ENCODE measurements at regions not wholly inside any gene's neighbourhood (a gene's known extent, or its start where the extent isn't known, plus 50 kb on each side); places are given as distances from the start of the nearest gene placed in this dataset.

DNA sequence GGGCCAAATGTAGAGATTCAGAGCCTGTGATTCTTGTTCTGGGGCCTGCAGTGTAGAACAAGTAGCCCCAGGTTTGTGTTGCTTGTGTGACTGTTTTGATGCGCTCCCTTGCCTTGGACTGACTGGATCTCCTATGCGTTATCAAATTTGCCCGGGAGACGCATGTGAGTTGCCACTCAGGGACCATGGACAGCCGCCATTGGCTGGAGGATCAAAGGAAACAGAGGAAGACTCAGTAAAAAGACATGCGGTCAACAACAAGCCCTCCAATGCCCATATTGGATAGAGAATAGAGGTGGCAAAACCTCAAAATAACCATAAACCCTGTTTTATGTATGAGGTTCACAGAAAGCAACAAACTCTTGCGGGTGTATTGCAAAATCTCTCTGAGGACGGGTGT is 327.5 kb upstream of the IGFBP7 start:
- H3K36me3 ChIP-seq (ENCODE audit: control insufficient read depth in 2 of 2, insufficient read depth in 1 of 2, low read length in 2 of 2), result no peaks in the 10 kb centered on the region
- H3K27ac ChIP-seq (ENCODE audit: extremely low read depth, low read depth, low read length), result no peak overlapping the region
- H3K4me3 ChIP-seq (ENCODE audit: low read depth, low read length), result no peak overlapping the region
- ChIA-PET CTCF (no interaction called here), POLR2A (no interaction called here)
- no peaks in the 10 kb centered on the region for H3K4me1 ChIP-seq (ENCODE audit: control insufficient read depth, insufficient read depth, low read length)
- no peaks in the 10 kb centered on the region for H3K9me3 ChIP-seq (ENCODE audit: control insufficient read depth, insufficient read depth, low read depth, low read length)
- TF ChIP-seq, protein P1, sequence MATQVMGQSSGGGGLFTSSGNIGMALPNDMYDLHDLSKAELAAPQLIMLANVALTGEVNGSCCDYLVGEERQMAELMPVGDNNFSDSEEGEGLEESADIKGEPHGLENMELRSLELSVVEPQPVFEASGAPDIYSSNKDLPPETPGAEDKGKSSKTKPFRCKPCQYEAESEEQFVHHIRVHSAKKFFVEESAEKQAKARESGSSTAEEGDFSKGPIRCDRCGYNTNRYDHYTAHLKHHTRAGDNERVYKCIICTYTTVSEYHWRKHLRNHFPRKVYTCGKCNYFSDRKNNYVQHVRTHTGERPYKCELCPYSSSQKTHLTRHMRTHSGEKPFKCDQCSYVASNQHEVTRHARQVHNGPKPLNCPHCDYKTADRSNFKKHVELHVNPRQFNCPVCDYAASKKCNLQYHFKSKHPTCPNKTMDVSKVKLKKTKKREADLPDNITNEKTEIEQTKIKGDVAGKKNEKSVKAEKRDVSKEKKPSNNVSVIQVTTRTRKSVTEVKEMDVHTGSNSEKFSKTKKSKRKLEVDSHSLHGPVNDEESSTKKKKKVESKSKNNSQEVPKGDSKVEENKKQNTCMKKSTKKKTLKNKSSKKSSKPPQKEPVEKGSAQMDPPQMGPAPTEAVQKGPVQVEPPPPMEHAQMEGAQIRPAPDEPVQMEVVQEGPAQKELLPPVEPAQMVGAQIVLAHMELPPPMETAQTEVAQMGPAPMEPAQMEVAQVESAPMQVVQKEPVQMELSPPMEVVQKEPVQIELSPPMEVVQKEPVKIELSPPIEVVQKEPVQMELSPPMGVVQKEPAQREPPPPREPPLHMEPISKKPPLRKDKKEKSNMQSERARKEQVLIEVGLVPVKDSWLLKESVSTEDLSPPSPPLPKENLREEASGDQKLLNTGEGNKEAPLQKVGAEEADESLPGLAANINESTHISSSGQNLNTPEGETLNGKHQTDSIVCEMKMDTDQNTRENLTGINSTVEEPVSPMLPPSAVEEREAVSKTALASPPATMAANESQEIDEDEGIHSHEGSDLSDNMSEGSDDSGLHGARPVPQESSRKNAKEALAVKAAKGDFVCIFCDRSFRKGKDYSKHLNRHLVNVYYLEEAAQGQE (tag by site-specific recombination; IDR thresholded peaks at IDR 0.05), result peak; percentile 68
- TF ChIP-seq, protein P2, sequence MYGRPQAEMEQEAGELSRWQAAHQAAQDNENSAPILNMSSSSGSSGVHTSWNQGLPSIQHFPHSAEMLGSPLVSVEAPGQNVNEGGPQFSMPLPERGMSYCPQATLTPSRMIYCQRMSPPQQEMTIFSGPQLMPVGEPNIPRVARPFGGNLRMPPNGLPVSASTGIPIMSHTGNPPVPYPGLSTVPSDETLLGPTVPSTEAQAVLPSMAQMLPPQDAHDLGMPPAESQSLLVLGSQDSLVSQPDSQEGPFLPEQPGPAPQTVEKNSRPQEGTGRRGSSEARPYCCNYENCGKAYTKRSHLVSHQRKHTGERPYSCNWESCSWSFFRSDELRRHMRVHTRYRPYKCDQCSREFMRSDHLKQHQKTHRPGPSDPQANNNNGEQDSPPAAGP (tag by site-specific recombination; IDR thresholded peaks at IDR 0.05), result no peak

DNA sequence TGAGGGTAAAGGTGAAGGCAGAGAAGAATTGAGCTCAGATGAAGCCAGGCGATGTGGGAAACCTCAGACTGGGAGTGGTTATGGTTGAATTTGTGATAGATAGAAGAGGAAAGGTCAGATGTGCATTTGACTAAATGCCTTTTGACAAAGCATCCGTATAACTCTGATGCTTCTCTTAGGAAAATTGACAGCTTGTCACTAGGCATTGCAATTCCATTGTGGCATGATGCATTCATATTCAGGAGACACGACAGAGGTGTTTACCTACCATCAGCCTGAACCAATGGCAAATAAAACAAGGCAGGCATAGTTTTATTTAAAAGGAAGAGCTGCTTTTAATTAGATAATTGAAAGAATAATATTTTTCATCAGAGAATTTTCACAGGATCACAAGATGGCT is 325.1 kb upstream of the IGFBP7 start:
- H3K4me3 ChIP-seq (ENCODE audit: low read depth, low read length), result no peak overlapping the region
- CTCF ChIA-PET, result interaction anchor here (0.6 to 1.5 kb wide), 5 partner anchors 7 to 301 kb away, joined by 3 to 10 read pairs (median 3); no protein-coding TSS in a partner anchor
- H3K4me1 ChIP-seq (ENCODE audit: control insufficient read depth, insufficient read depth, low read length), result no peaks in the 10 kb centered on the region
- TF ChIP-seq ZNF132 (tag by site-specific recombination; IDR thresholded peaks at IDR 0.05; ENCODE audit: borderline replicate concordance), result no peak
- TF ChIP-seq, protein P3, sequence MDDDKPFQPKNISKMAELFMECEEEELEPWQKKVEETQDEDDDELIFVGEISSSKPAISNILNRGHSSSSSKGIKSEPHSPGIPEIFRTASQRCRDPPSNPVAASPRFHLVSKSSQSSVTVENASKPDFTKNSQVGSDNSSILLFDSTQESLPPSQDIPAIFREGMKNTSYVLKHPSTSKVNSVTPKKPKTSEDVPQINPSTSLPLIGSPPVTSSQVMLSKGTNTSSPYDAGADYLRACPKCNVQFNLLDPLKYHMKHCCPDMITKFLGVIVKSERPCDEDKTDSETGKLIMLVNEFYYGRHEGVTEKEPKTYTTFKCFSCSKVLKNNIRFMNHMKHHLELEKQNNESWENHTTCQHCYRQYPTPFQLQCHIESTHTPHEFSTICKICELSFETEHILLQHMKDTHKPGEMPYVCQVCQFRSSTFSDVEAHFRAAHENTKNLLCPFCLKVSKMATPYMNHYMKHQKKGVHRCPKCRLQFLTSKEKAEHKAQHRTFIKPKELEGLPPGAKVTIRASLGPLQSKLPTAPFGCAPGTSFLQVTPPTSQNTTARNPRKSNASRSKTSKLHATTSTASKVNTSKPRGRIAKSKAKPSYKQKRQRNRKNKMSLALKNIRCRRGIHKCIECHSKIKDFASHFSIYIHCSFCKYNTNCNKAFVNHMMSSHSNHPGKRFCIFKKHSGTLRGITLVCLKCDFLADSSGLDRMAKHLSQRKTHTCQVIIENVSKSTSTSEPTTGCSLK (tag by site-specific recombination; IDR thresholded peaks at IDR 0.05), result no peak
- no peak for TF ChIP-seq SALL2 (tag by site-specific recombination; IDR thresholded peaks at IDR 0.05; ENCODE audit: borderline replicate concordance)
- TF ChIP-seq ZNF169 (tag by site-specific recombination; IDR thresholded peaks at IDR 0.05), result no peak
- TF ChIP-seq ZNF266 (tag by site-specific recombination; IDR thresholded peaks at IDR 0.05; ENCODE audit: low read depth), result no peak
- TF ChIP-seq, protein P4, sequence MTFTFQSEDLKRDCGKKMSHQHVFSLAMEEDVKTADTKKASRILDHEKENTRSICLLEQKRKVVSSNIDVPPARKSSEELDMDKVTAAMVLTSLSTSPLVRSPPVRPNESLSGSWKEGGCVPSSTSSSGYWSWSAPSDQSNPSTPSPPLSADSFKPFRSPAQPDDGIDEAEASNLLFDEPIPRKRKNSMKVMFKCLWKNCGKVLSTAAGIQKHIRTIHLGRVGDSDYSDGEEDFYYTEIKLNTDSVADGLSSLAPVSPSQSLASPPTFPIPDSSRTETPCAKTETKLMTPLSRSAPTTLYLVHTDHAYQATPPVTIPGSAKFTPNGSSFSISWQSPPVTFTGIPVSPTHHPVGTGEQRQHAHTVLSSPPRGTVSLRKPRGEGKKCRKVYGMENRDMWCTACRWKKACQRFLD (tag by site-specific recombination; IDR thresholded peaks at IDR 0.05), result no peak
- TF ChIP-seq FEZF1 (tag by site-specific recombination; IDR thresholded peaks at IDR 0.05), result no peak
- TF ChIP-seq, protein P5, sequence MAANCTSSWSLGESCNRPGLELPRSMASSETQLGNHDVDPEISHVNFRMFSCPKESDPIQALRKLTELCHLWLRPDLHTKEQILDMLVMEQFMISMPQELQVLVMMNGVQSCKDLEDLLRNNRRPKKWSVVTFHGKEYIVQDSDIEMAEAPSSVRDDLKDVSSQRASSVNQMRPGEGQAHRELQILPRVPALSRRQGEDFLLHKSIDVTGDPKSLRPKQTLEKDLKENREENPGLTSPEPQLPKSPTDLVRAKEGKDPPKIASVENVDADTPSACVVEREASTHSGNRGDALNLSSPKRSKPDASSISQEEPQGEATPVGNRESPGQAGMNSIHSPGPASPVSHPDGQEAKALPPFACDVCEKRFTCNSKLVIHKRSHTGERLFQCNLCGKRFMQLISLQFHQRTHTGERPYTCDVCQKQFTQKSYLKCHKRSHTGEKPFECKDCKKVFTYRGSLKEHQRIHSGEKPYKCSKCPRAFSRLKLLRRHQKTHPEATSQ (tag by site-specific recombination; IDR thresholded peaks at IDR 0.05), result no peak
- TF ChIP-seq ZNF423 (tag by site-specific recombination; IDR thresholded peaks at IDR 0.05), result no peak
- no peak for TF ChIP-seq ZNF521 (tag by site-specific recombination; IDR thresholded peaks at IDR 0.05)
- no peak for TF ChIP-seq ZNF391 (tag by site-specific recombination; IDR thresholded peaks at IDR 0.05; ENCODE audit: borderline replicate concordance, low read depth)
- TF ChIP-seq ZFP69B (tag by site-specific recombination; IDR thresholded peaks at IDR 0.05), result no peak
- TF ChIP-seq ZNF501 (tag by site-specific recombination; IDR thresholded peaks at IDR 0.05), result no peak
- POLR2A ChIA-PET, result no interaction called here
- no peak overlapping the region for H3K27ac ChIP-seq (ENCODE audit: extremely low read depth, low read depth, low read length)
- H3K9me3 ChIP-seq (ENCODE audit: control insufficient read depth, insufficient read depth, low read depth, low read length), result no peaks in the 10 kb centered on the region
- no peaks in the 10 kb centered on the region for H3K36me3 ChIP-seq (ENCODE audit: control insufficient read depth in 2 of 2, insufficient read depth in 1 of 2, low read length in 2 of 2)
